CD8-positive, alpha-beta memory T cell (primary cell): ENCODE measurements at regions not wholly inside any gene's neighbourhood (a gene's known extent, or its start where the extent isn't known, plus 50 kb on each side); places are given as distances from the start of the nearest gene placed in this dataset.

Source experiments
- CTCF ChIA-PET: fragments of 350-600 bp; sonication (Branson Sonifier 250); formaldehyde crosslinking; loops from one replicate; lab custom pipeline; 2021; ENCODE audit warnings: antibody characterized with exemption; lab: Charles Lee
- POLR2A ChIA-PET: fragments of 350-600 bp; sonication (Branson Sonifier 250); formaldehyde crosslinking; loops from one replicate; lab custom pipeline; 2021; ENCODE audit warnings: antibody characterized with exemption; lab: Charles Lee
- DNase-seq, 5 donors: peaks; one replicate each; pipeline versions ENCODE4 v3.0.0 to v3.0.0-alpha.2; 2020 to 2022; ENCODE audit warnings: mixed read lengths in 1 of 5
- H3K27ac ChIP-seq: one replicate; pipeline ENCODE4 v1.7.0; 2013; ENCODE audit warnings: low read depth, mild to moderate bottlenecking, low read length, moderate library complexity
- H3K27me3 ChIP-seq: 2 replicates; pipeline ENCODE4 v1.7.0; 2013; ENCODE audit warnings: low read length, mild to moderate bottlenecking; ENCODE audit not compliant: insufficient read depth, poor library complexity, severe bottlenecking
- H3K36me3 ChIP-seq: 2 replicates; pipeline ENCODE4 v1.7.0; 2013; ENCODE audit warnings: mild to moderate bottlenecking, low read length, moderate library complexity; ENCODE audit not compliant: insufficient read depth
- H3K4me1 ChIP-seq: 2 replicates; pipeline ENCODE4 v1.7.0; 2013; ENCODE audit warnings: mild to moderate bottlenecking, low read length, moderate library complexity; ENCODE audit not compliant: insufficient read depth
- H3K4me3 ChIP-seq: 2 replicates; pipeline ENCODE4 v1.7.0; 2013; ENCODE audit warnings: mild to moderate bottlenecking, low read length
- H3K9me3 ChIP-seq: 2 replicates; pipeline ENCODE4 v1.7.0; 2013; ENCODE audit warnings: mild to moderate bottlenecking, low read length
- H3K27ac Mint-ChIP-seq, 8 donors: one replicate each; pipeline ENCODE4 v1.8.0; 2020 to 2021; ENCODE audit warnings: mixed read lengths in 8 of 8, mild to moderate bottlenecking in 6 of 8, inconsistent platforms in 3 of 8, moderate library complexity in 3 of 8
- H3K27me3 Mint-ChIP-seq, 2 donors: one replicate each; pipeline ENCODE4 v1.8.0; 2020 to 2021; ENCODE audit warnings: mixed read lengths in 2 of 2, mild to moderate bottlenecking in 1 of 2, moderate library complexity in 1 of 2
- H3K36me3 Mint-ChIP-seq, 3 donors: one replicate each; pipeline ENCODE4 v1.8.0; 2020 to 2021; ENCODE audit warnings: mixed read lengths in 3 of 3, inconsistent platforms in 1 of 3, mild to moderate bottlenecking in 1 of 3
- H3K4me1 Mint-ChIP-seq, 3 donors: one replicate each; pipeline ENCODE4 v1.8.0; 2020 to 2021; ENCODE audit warnings: mixed read lengths in 3 of 3, inconsistent platforms in 1 of 3, mild to moderate bottlenecking in 1 of 3
- H3K4me3 Mint-ChIP-seq, 7 donors: one replicate each; pipeline ENCODE4 v1.8.0; 2020 to 2021; ENCODE audit warnings: mixed read lengths in 7 of 7, mild to moderate bottlenecking in 6 of 7, moderate library complexity in 4 of 7, inconsistent platforms in 2 of 7
- H3K9me3 Mint-ChIP-seq, 5 donors: one replicate each; pipeline ENCODE4 v1.8.0; 2020 to 2022; ENCODE audit warnings: mixed read lengths in 5 of 5, mild to moderate bottlenecking in 3 of 5, moderate library complexity in 2 of 5, inconsistent platforms in 1 of 5

DNA sequence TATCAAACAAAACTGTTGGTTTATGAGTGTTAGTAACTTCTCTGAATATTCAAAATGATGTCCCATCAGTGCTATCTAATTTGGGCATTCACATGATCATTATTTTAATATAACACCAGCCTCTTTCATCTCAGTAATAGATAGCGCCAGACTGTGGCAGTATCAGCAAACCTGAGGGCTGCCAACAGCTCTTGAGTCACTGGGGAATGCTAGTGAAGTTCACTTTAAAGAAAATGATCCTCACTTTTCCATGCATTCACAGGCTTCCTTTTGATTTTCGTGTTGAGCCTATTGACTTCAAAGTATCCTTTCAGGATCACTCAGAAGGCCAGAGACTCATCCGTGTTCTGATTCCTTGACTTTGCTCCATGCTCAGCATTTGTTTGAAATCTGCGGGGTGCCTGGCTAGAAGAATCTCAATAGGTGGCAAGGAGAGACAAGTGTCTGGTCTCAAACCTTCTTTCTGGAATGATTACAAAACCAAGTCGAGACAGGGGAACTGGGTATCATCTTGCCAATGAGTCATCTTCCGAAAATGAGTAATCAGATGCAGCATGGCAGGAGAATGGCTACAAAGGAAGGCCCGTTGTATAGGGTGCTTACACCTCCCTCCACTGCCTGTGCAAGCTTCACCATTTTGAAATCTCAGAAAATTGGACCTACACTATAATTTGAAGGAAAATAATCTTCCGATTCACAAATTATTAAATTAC is 509.1 kb downstream of the RASEF start:
- no peaks in the 10 kb centered on the region for H3K36me3 Mint-ChIP-seq
- Histone ChIP-seq H3K4me1 (no peaks in the 10 kb centered on the region), H3K9me3 (no peaks in the 10 kb centered on the region), H3K27ac (no peak overlapping the region), H3K27me3 (no peaks in the 10 kb centered on the region), H3K4me3 (no peak overlapping the region), H3K36me3 (no peaks in the 10 kb centered on the region)
- H3K4me1 Mint-ChIP-seq: no peaks in the 10 kb centered on the region
- H3K27me3 Mint-ChIP-seq: no peaks in the 10 kb centered on the region
- no peak for DNase-seq
- H3K4me3 Mint-ChIP-seq: no peak overlapping the region
- H3K27ac Mint-ChIP-seq: no peak overlapping the region
- ChIA-PET CTCF (no interaction called here), POLR2A (no interaction called here)
- peaks cover 0 to 7% (median 0%) of the 10 kb centered on the region in 5 donors for H3K9me3 Mint-ChIP-seq

DNA sequence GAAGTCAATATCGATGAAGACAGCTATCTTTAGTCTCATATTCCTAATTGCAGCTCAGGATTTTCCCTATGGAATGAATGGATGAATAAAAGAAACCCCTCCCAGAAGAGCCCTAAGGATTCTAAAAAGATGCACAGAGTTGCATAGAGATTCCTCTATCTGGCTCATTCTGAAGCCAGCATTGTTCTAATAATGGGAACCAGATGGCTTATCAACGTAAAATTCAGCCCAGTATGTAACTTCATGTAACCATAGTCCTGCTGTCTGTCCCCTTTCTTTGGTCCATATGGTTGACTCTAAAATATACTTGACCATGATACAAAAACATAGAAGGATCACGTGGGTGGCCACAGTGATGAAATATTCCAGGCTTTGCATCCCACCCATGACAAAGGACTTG is 508.6 kb downstream of the RASEF start:
- CTCF ChIA-PET: no interaction called here
- Mint-ChIP-seq H3K4me1 (no peaks in the 10 kb centered on the region), H3K36me3 (no peaks in the 10 kb centered on the region), H3K27me3 (no peaks in the 10 kb centered on the region), H3K4me3 (no peak overlapping the region), H3K27ac (no peak overlapping the region), H3K9me3 (peaks cover 0 to 7% (median 0%) of the 10 kb centered on the region in 5 donors)
- H3K27me3 ChIP-seq: no peaks in the 10 kb centered on the region
- H3K4me1 ChIP-seq: no peaks in the 10 kb centered on the region
- DNase-seq: no peak
- POLR2A ChIA-PET: no interaction called here
- no peaks in the 10 kb centered on the region for H3K9me3 ChIP-seq
- H3K4me3 ChIP-seq: no peak overlapping the region
- H3K36me3 ChIP-seq: no peaks in the 10 kb centered on the region
- H3K27ac ChIP-seq: no peak overlapping the region

GRCh38 chr9:82555031-82555430 is 507.9 kb downstream of the RASEF start:
- POLR2A ChIA-PET: no interaction called here
- no peaks in the 10 kb centered on the region for H3K4me1 ChIP-seq
- no peak overlapping the region for H3K4me3 ChIP-seq
- H3K27ac ChIP-seq: no peak overlapping the region
- no peaks in the 10 kb centered on the region for H3K9me3 ChIP-seq
- Mint-ChIP-seq H3K4me3 (no peak overlapping the region), H3K27me3 (no peaks in the 10 kb centered on the region), H3K4me1 (no peaks in the 10 kb centered on the region), H3K27ac (no peak overlapping the region), H3K9me3 (peaks cover 0 to 7% (median 1%) of the 10 kb centered on the region in 5 donors), H3K36me3 (no peaks in the 10 kb centered on the region)
- CTCF ChIA-PET: no interaction called here
- no peaks in the 10 kb centered on the region for H3K27me3 ChIP-seq
- DNase-seq: no peak
- H3K36me3 ChIP-seq: no peaks in the 10 kb centered on the region

DNA sequence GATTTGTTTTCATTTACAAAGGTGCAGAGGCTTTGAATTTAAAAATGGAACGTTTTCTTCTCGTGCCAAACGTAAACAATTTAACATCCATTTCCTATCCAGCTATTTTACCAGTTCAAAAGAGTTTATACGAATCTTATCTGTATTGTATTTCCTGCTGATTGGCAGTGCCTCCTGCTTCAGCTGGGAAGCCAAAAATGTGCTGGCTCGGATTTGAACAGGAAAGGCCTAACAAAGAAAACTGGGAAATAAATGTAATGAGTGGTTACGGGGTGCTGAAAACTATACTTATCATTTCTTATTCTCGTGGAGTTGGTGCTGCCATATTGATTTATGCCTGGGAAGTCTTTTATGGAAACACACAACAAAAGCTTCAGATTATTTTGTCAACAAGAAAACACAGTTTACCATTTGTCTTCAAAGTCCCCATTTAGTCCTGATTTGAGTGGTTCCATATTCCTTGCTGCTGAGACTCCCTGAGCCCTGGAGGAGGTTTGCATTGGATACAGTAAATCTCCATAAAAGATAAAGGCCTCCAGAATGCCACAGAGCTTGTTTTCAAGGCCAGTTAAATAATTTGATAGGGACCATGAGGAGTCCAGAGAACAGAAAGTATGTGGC is 507.4 kb downstream of the RASEF start:
- H3K27ac ChIP-seq: no peak overlapping the region
- Mint-ChIP-seq H3K36me3 (no peaks in the 10 kb centered on the region), H3K27ac (no peak overlapping the region), H3K4me3 (no peak overlapping the region), H3K27me3 (no peaks in the 10 kb centered on the region), H3K4me1 (no peaks in the 10 kb centered on the region), H3K9me3 (peaks cover 0 to 7% (median 1%) of the 10 kb centered on the region in 5 donors)
- H3K9me3 ChIP-seq: no peaks in the 10 kb centered on the region
- H3K4me1 ChIP-seq: no peaks in the 10 kb centered on the region
- no peaks in the 10 kb centered on the region for H3K27me3 ChIP-seq
- ChIA-PET POLR2A (no interaction called here), CTCF (no interaction called here)
- no peak for DNase-seq
- no peak overlapping the region for H3K4me3 ChIP-seq
- H3K36me3 ChIP-seq: no peaks in the 10 kb centered on the region

DNA sequence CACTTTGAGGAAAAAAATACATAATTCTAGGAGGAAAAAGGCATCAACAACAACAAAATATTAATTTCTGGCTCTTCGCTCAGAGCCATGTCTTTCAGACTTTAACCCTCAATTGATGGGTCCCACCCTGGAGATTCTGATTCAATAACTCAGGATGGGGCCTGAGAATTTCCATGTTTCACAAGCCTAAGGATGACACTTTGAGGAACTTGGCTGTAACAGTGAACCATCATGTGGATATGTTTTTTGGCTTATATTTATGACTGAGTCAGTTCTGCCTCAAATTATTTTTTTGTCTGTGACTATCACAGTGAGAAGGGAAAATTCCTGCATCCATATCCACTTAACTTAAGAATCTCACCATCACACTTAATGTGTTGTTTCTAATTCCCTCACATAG is 504.6 kb downstream of the RASEF start:
- no peaks in the 10 kb centered on the region for H3K9me3 ChIP-seq
- Mint-ChIP-seq H3K27ac (no peak overlapping the region), H3K36me3 (no peaks in the 10 kb centered on the region), H3K4me3 (no peak overlapping the region), H3K27me3 (no peaks in the 10 kb centered on the region), H3K9me3 (peaks cover 0 to 9% (median 3%) of the 10 kb centered on the region in 5 donors), H3K4me1 (no peaks in the 10 kb centered on the region)
- no peaks in the 10 kb centered on the region for H3K4me1 ChIP-seq
- no peak overlapping the region for H3K4me3 ChIP-seq
- no peak overlapping the region for H3K27ac ChIP-seq
- ChIA-PET CTCF (no interaction called here), POLR2A (no interaction called here)
- DNase-seq: no peak
- no peaks in the 10 kb centered on the region for H3K36me3 ChIP-seq
- no peaks in the 10 kb centered on the region for H3K27me3 ChIP-seq

DNA sequence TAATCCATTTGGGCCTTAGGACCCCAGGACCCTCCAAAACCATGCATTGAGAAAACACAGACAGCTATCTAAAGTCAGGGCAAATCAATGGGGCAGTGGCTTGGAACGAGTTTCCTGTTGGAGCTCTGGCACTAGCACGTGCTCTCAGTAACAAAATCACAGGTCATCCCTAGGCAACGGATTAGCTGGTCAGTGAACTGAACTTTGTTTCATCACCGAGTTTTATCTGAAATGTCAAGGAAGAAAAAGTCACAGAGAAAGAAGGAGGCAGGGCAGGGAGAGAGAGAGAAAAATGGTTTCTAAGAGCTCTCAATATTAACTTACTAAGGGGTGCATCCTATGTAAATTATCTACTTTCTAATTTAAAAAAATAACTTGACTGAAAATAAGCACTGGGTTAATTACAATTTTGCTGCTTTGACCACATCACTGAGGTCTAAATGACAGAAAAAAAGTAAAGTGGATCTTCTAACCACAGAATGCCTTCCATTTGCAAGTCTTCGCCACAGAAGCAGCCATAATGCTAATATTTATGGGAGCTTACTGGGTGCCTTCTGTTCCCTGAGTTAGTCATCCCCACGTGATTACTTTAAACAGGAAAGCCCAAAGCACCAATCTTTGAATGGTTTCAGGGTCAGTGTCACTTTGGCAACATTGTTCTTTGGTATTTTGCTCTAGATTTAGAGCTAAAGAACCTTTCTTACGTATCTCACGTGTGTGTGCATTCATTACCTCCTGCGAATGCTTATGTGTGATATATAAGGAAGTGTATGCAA is 503.9 kb downstream of the RASEF start:
- Histone ChIP-seq H3K4me1 (no peaks in the 10 kb centered on the region), H3K27me3 (no peaks in the 10 kb centered on the region), H3K27ac (no peak overlapping the region), H3K4me3 (no peak overlapping the region), H3K9me3 (no peaks in the 10 kb centered on the region), H3K36me3 (no peaks in the 10 kb centered on the region)
- Mint-ChIP-seq H3K4me1 (no peaks in the 10 kb centered on the region), H3K36me3 (no peaks in the 10 kb centered on the region), H3K27ac (no peak overlapping the region), H3K27me3 (no peaks in the 10 kb centered on the region), H3K4me3 (no peak overlapping the region), H3K9me3 (peaks cover 0 to 9% (median 3%) of the 10 kb centered on the region in 5 donors)
- CTCF ChIA-PET: no interaction called here
- POLR2A ChIA-PET: no interaction called here
- DNase-seq: no peak

- no peaks in the 10 kb centered on the region for H3K4me1 ChIP-seq
- DNase-seq: no peak
- H3K27ac ChIP-seq: no peak overlapping the region
- H3K9me3 Mint-ChIP-seq: peaks cover 0 to 13% (median 1%) of the 10 kb centered on the region in 5 donors
- H3K4me1 Mint-ChIP-seq: no peaks in the 10 kb centered on the region
- H3K36me3 Mint-ChIP-seq: no peaks in the 10 kb centered on the region
- no peak overlapping the region for H3K27ac Mint-ChIP-seq
- CTCF ChIA-PET: no interaction called here
- no peak overlapping the region for H3K4me3 Mint-ChIP-seq
- H3K27me3 Mint-ChIP-seq: no peaks in the 10 kb centered on the region
- H3K4me3 ChIP-seq: no peak overlapping the region
- H3K36me3 ChIP-seq: no peaks in the 10 kb centered on the region
- no peaks in the 10 kb centered on the region for H3K9me3 ChIP-seq
- H3K27me3 ChIP-seq: no peaks in the 10 kb centered on the region
- POLR2A ChIA-PET: no interaction called here
Observed at GRCh38 chr9:82560036-82560435, 502.9 kb downstream of the RASEF start.

DNA sequence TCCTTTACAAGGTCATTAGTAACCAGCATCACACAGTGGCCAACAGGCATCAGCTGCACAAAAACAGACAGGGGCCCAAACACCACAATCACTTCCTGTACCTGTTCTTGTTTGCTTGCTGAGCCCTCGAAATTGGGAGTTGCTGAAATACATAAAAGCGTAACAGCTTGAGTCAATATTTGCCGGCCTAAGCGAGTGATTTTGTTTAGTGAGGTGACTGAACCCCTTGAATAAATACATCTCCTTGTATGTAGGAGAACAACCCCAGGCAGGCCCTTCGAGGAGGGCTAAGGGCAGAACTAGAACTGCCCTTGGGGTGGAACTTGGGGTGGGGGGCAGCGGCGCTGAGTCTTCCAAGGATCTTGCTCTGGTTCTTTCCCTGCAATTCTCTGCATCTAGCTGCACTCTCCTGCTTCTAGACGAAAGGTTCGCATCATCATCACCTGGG is 502.5 kb downstream of the RASEF start:
- ChIA-PET CTCF (no interaction called here), POLR2A (no interaction called here)
- no peaks in the 10 kb centered on the region for H3K27me3 Mint-ChIP-seq
- H3K9me3 Mint-ChIP-seq: peaks cover 0 to 13% (median 0%) of the 10 kb centered on the region in 5 donors
- Histone ChIP-seq H3K4me1 (no peaks in the 10 kb centered on the region), H3K36me3 (no peaks in the 10 kb centered on the region), H3K27ac (no peak overlapping the region), H3K4me3 (no peak overlapping the region), H3K9me3 (no peaks in the 10 kb centered on the region), H3K27me3 (no peaks in the 10 kb centered on the region)
- no peak overlapping the region for H3K27ac Mint-ChIP-seq
- H3K36me3 Mint-ChIP-seq: no peaks in the 10 kb centered on the region
- no peak for DNase-seq
- no peak overlapping the region for H3K4me3 Mint-ChIP-seq
- no peaks in the 10 kb centered on the region for H3K4me1 Mint-ChIP-seq
